ENCODE measurements at regions not wholly inside any gene's neighbourhood (a gene's known extent, or its start where the extent isn't known, plus 50 kb on each side); places are given as distances from the start of the nearest gene placed in this dataset.
"Not testable (repeated sequence)": the region's sequence is repeated elsewhere in the genome, so short reads cannot be mapped to it uniquely, and the experiment has no call there.

GRCh38 chr7:9391221-9391620 is 957.8 kb downstream of the NXPH1 start:
- intact Hi-C loops (cut with DNase I) = no loop called here
- no peak for DNase-seq

- no peak for DNase-seq
- intact Hi-C loops (cut with DNase I) = no loop called here
These were observed 958.6 kb downstream of the NXPH1 start for GRCh38 chr7:9391984-9392383.

DNA sequence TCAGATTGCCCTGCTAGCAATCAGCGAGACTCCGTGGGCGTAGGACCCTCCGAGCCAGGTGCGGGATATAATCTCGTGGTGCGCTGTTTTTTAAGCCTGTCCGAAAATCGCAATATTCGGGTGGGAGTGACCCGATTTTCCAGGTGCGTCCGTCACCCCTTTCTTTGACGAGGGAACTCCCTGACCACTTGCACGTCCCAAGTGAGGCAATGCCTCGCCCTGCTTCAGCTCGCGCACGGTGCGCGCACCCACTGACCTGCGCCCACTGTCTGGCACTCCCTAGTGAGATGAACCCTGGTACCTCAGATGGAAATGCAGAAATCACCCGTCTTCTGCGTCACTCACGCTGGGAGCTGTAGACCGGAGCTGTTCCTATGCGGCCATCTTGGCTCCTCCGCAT is 971.0 kb downstream of the NXPH1 start:
- intact Hi-C loops (cut with DNase I); DNase-seq: not testable (repeated sequence)

- no peak for DNase-seq
- intact Hi-C loops (cut with DNase I) = no loop called here
These were observed 974.4 kb downstream of the NXPH1 start for GRCh38 chr7:9407816-9408215.

DNA sequence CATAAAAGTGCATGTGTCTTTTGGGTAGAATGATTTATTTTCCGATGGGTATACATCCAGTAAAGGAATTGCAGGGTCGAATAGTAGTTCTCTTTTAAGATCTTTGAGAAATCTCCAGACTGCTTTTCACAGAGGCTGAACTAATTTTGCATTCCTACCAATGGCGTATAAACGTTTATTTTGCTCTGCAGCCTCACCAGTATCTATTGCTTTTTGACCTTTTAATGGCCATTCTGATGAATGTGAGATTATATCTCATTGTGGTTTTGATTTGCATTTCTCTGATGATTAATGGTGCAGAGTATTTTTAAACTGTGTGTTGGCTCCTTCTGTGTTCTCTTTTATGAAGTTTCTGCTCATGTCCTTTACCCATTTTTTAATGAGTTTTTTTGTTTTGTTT is 1020.1 kb downstream of the NXPH1 start:
- intact Hi-C loops (cut with DNase I) = no loop called here
- DNase-seq = no peak

- no peak for DNase-seq
- intact Hi-C loops (cut with DNase I) = no loop called here
These were observed 1055.1 kb downstream of the NXPH1 start for GRCh38 chr7:9488555-9488954.

DNA sequence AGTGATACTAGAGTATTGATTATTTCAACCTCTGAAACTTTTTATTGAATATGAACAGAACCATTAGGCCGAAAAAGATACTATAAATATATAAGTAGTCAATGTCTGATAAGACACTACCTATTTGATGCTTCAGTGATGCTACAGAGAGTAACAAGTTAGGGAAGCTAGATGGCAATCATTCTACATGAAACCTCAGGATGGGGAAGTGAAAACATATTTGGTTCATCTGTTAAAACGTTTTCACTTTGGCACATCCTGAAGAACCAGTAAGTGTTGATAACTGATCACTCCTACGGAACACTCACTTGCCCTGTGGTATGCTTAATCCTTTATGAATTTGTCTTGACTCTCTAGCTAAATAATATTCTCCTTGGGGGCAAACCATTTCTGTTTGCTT is 1064.9 kb downstream of the NXPH1 start:
- DNase-seq = no peak
- intact Hi-C loops (cut with DNase I) = no loop called here

DNA sequence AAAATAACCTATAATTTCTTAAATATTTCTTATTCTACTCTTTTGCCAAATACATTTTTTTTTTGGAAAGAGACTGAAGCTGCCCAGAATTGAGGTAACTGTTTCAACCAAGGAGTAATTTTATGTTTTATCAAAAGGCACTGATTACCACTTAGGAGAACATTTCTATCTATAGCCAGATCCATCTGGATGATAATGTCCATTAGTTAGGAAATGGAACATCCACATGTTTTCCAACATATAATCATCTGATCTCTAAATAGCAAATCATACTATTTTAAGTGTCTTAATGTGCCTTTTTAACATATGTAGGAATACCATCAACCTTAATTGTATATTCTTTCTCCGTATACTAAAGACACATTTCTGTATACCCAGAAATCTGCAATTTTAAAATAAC is 1068.9 kb downstream of the NXPH1 start:
- DNase-seq = no peak
- intact Hi-C loops (cut with DNase I) = no loop called here

GRCh38 chr7:9504678-9505077 is 1071.3 kb downstream of the NXPH1 start:
- DNase-seq = no peak
- intact Hi-C loops (cut with DNase I) = no loop called here

DNA sequence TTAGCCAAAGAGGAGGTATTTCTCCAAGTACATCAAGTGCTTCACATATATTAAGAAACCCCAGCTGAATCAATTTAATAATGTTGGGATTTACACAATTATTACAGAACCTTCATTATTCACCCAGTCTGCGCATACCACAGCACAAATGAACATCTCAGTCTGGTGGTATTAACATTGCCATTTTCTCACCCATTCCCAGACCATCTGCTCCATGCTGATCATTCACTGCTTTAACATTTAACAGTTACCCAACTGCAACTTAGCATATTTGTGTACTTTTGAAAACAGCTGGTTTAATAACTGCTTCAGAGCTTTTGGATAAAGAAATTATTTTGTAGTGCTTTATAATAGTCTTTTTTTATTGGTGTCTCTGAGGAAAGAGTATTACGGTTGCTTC is 1072.1 kb downstream of the NXPH1 start:
- no peak for DNase-seq
- intact Hi-C loops (cut with DNase I) = no loop called here

DNA sequence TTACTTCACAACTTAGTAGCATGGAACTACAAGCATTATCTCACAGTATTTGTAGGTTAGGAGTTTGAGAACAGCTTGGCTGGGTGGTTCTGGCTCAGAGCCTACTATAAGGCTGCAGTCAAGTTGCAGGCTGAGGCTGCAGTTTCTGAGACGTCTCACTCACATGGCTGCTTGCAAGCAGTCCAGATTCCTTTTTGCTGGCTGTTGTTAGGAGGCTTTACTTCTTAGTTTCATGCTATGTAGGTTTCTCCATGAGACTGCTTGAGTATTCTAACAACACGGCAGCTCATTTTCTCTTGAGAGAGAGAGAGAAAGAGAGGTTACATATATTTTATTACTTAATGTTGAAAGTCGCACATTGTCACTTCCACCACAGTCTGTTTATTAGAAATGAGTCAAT is 1073.9 kb downstream of the NXPH1 start:
- peak in 7 of 10 donors; percentile 7 to 78 (median 19) for DNase-seq

GRCh38 chr7:9516662-9517061 is 1083.3 kb downstream of the NXPH1 start:
- no peak for DNase-seq
- intact Hi-C loops (cut with DNase I) = no loop called here

More for the DNA sequence above, 1073.9 kb downstream of the NXPH1 start:
- intact Hi-C loops (cut with DNase I) = no loop called here

DNA sequence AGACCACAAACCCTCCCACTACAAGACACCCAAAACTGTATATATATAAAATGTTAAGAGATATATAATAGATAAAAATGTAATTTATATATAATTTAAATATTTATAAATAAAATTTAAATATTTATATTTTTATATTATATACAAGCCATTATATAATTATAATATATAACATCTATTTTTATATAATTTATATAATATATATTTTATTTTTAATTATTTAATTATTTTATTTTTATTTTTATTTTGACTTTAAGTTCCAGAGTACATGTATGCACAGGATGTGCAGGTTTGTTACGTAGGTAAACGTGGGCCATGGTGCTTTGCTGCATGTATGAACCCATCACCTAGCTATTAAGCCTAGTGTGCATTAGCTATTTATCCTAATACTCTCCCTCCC is 1090.2 kb downstream of the NXPH1 start:
- intact Hi-C loops (cut with DNase I) = no loop called here

GRCh38 chr7:9552431-9552830 is 1119.0 kb downstream of the NXPH1 start:
- DNase-seq; intact Hi-C loops (cut with DNase I): not testable (repeated sequence)

More for the DNA sequence above, 1090.2 kb downstream of the NXPH1 start:
- DNase-seq = no peak

DNA sequence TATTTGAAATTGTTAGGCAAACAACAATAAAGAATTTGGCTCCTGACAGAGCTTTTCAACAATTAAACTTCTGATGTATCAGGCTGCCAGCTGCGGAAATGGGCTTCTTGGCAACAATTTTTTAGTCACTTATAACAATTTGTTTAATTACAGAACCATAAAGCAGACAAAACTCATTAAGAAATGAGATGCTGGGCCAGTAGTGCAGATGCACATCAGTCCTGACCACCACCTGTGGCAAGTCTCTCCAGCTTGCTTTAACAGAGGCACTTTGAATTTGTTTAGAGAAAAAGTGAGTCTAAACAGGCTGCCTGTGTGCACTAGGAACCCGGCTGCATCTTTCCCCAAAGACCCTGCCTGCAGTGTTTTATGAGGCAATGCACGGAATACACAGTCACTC is 1124.4 kb downstream of the NXPH1 start:
- no peak for DNase-seq

GRCh38 chr7:9575716-9576115 is 1142.3 kb downstream of the NXPH1 start:
- intact Hi-C loops (cut with DNase I) = no loop called here
- DNase-seq = no peak

More for the DNA sequence above, 1124.4 kb downstream of the NXPH1 start:
- intact Hi-C loops (cut with DNase I) = no loop called here

GRCh38 chr7:9582824-9583223 is 1149.4 kb downstream of the NXPH1 start:
- intact Hi-C loops (cut with DNase I) = no loop called here
- no peak for DNase-seq

- intact Hi-C loops (cut with DNase I) = no loop called here
- no peak for DNase-seq
These were observed 1165.0 kb downstream of the NXPH1 start for GRCh38 chr7:9598411-9598810.

GRCh38 chr7:9600974-9601373 is 1167.6 kb downstream of the NXPH1 start:
- no peak for DNase-seq
- intact Hi-C loops (cut with DNase I) = no loop called here

GRCh38 chr7:9603291-9603690 is 1169.9 kb downstream of the NXPH1 start:
- DNase-seq = no peak
- intact Hi-C loops (cut with DNase I) = no loop called here

DNA sequence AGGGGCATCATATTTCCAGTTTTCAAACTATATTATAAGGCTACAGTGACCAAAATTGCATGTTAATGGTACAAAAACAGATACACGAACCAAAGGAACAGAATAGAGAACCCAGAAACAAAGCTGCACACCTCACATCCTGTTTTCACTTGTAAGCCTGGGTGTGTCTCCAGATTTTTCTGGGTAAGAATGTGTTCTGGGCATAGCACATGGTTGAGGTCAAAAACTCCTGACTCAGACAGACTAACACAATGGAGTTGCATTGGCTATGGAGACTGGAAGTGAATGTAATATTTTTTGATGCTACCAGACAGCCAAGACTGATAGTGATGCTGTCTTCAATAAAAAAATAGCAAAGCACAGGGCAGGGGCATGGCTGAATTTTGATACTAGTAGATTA is 1175.2 kb downstream of the NXPH1 start:
- DNase-seq = no peak
- intact Hi-C loops (cut with DNase I) = no loop called here

- intact Hi-C loops (cut with DNase I); DNase-seq: not testable (repeated sequence)
These were observed 1187.5 kb downstream of the NXPH1 start for GRCh38 chr7:9620899-9621298.

GRCh38 chr7:9621306-9621902 is 1188.0 kb downstream of the NXPH1 start:
- DNase-seq = peak in 2 of 10 donors; percentile 75
- intact Hi-C loops (cut with DNase I) = not testable (repeated sequence)
